ENCODE measurements at regions not wholly inside any gene's neighbourhood (a gene's known extent, or its start where the extent isn't known, plus 50 kb on each side); places are given as distances from the start of the nearest gene placed in this dataset.

GRCh38 chr4:83171436-83172039, 57.0 kb upstream of the PLAC8 start:
- no peak for DNase-seq

GRCh38 chr4:83170952-83171399, 56.4 kb upstream of the PLAC8 start:
- DNase-seq, result peak; percentile 43
